ENCODE measurements at regions not wholly inside any gene's neighbourhood (a gene's known extent, or its start where the extent isn't known, plus 50 kb on each side); places are given as distances from the start of the nearest gene placed in this dataset.

GRCh38 chr3:27985369-27986035 is 255.9 kb upstream of the CMC1 start:
- ChIA-PET POLR2A (no interaction called here), CTCF (no interaction called here)
- Histone ChIP-seq H3K27me3 (ENCODE audit: control insufficient read depth, insufficient read depth, low read length) (no peaks in the 10 kb centered on the region), H3K36me3 (ENCODE audit: control insufficient read depth, insufficient read depth, low read length) (no peaks in the 10 kb centered on the region), H3K4me3 (ENCODE audit: low read depth, low read length) (no peak overlapping the region)
- DNase-seq (ENCODE audit: low read depth): no peak
- no peak for TF ChIP-seq CTCF (IDR thresholded peaks at IDR 0.05; ENCODE audit: insufficient read depth, low read depth, low read length)

- H3K36me3 ChIP-seq (ENCODE audit: control insufficient read depth, insufficient read depth, low read length): no peaks in the 10 kb centered on the region
- CTCF ChIA-PET: no interaction called here
- H3K4me3 ChIP-seq (ENCODE audit: low read depth, low read length): no peak overlapping the region
- no peaks in the 10 kb centered on the region for H3K27me3 ChIP-seq (ENCODE audit: control insufficient read depth, insufficient read depth, low read length)
- POLR2A ChIA-PET: no interaction called here
- DNase-seq (ENCODE audit: low read depth): no peak
- TF ChIP-seq CTCF (IDR thresholded peaks at IDR 0.05; ENCODE audit: insufficient read depth, low read depth, low read length): no peak
Measured at GRCh38 chr3:27986234-27986879, 255.1 kb upstream of the CMC1 start.

GRCh38 chr3:27990324-27990723 is 251.1 kb upstream of the CMC1 start:
- CTCF ChIA-PET: interaction anchor here (0.7 kb wide), 1 partner anchor 16 kb away, joined by 4 read pairs; no protein-coding TSS in a partner anchor
- H3K36me3 ChIP-seq (ENCODE audit: control insufficient read depth, insufficient read depth, low read length): no peaks in the 10 kb centered on the region
- no peak overlapping the region for H3K4me3 ChIP-seq (ENCODE audit: low read depth, low read length)
- no peaks in the 10 kb centered on the region for H3K27me3 ChIP-seq (ENCODE audit: control insufficient read depth, insufficient read depth, low read length)
- no peak for DNase-seq (ENCODE audit: low read depth)
- no peak for TF ChIP-seq CTCF (IDR thresholded peaks at IDR 0.05; ENCODE audit: insufficient read depth, low read depth, low read length)
- POLR2A ChIA-PET: no interaction called here

- H3K4me3 ChIP-seq (ENCODE audit: low read depth, low read length): no peak overlapping the region
- no peaks in the 10 kb centered on the region for H3K27me3 ChIP-seq (ENCODE audit: control insufficient read depth, insufficient read depth, low read length)
- H3K36me3 ChIP-seq (ENCODE audit: control insufficient read depth, insufficient read depth, low read length): no peaks in the 10 kb centered on the region
- ChIA-PET CTCF (interaction anchor here (0.7 kb wide), 1 partner anchor 17 kb away, joined by 4 read pairs; no protein-coding TSS in a partner anchor), POLR2A (no interaction called here)
- DNase-seq (ENCODE audit: low read depth): no peak
- TF ChIP-seq CTCF (IDR thresholded peaks at IDR 0.05; ENCODE audit: insufficient read depth, low read depth, low read length): no peak
Measured at GRCh38 chr3:27990837-27991236, 250.6 kb upstream of the CMC1 start.

- no peaks in the 10 kb centered on the region for H3K27me3 ChIP-seq (ENCODE audit: control insufficient read depth, insufficient read depth, low read length)
- ChIA-PET CTCF (no interaction called here), POLR2A (no interaction called here)
- no peak for TF ChIP-seq CTCF (IDR thresholded peaks at IDR 0.05; ENCODE audit: insufficient read depth, low read depth, low read length)
- DNase-seq (ENCODE audit: low read depth): no peak
- no peak overlapping the region for H3K4me3 ChIP-seq (ENCODE audit: low read depth, low read length)
- H3K36me3 ChIP-seq (ENCODE audit: control insufficient read depth, insufficient read depth, low read length): no peaks in the 10 kb centered on the region
Measured at GRCh38 chr3:27993051-27993450, 248.4 kb upstream of the CMC1 start.
